GM21423 (cell line): ENCODE measurements at regions not wholly inside any gene's neighbourhood (a gene's known extent, or its start where the extent isn't known, plus 50 kb on each side); places are given as distances from the start of the nearest gene placed in this dataset.
"Not testable (repeated sequence)": the region's sequence is repeated elsewhere in the genome, so short reads cannot be mapped to it uniquely, and the experiment has no call there.

Experiments
- ATAC-seq: cut with Tn5 transposase; IDR thresholded peaks from one replicate; pipeline ENCODE4 v1.9.1; 2021; ENCODE audit warnings: mild to moderate bottlenecking, moderate library complexity; ENCODE audit not compliant: unreplicated experiment

GRCh38 chr4:14338585-14339265 is 663.6 kb upstream of the CPEB2 start:
- ATAC-seq = no peak

DNA sequence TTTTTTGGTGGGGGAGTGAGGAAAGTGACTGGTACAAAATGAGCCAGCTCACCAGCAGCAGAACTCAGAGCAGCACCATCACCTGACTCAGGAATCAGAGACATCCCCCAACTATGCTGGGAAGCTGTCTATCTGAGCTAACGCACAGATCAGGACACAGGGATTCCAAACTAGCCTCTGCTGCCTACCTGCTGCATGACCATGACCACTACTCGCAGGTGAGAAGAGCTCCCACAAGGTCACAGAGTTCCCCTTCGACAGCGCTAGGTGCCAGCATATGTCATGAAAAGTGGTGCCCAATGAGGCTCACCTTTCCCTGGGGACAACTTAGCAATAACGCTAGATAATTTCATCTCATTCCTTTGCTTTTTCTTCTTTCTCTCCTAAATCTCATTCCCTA is 662.6 kb upstream of the CPEB2 start:
- ATAC-seq = no peak

- no peak for ATAC-seq
Observed at GRCh38 chr4:14340321-14340720, 662.0 kb upstream of the CPEB2 start.

DNA sequence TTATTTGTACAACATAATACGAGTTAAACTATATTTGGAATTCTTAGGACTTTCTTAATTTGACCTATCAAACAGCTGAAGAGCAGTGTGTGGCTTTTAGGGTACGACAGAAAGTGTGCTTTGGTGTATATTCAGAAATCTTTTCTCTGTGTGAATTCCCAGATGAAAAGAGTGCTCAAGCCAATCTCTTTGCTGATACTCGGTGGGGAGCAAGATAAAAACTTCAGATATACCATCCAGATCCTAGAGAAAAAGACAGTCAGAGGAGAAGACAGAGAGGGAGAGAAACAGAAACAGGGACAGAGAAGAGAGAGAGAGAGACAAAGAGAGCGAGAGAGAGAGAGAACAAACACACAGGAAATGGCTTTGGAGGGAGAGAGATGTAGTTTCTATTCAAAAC is 658.3 kb upstream of the CPEB2 start:
- ATAC-seq = no peak

- ATAC-seq = no peak
Observed at GRCh38 chr4:14345356-14345775, 656.9 kb upstream of the CPEB2 start.

GRCh38 chr4:14347526-14347925 is 654.8 kb upstream of the CPEB2 start:
- no peak for ATAC-seq

DNA sequence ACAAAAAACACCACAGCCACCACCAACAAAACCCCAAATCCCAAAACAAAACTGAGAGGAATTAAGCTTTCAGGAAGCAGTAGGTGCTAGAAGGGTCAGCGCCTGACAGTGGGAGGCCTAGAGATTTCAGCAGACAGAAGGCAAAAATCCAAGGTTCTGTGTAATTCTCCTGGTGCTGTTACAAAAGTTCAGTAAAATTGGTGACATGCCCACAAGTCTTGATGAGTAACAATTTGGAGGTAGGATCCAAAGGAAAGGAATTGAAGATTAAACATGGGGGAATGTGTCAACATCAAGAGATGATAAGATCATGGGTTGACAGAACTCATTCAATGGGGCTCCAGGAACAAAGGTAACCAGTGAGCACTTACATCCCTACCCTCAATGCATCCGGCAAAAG is 653.8 kb upstream of the CPEB2 start:
- ATAC-seq = no peak

DNA sequence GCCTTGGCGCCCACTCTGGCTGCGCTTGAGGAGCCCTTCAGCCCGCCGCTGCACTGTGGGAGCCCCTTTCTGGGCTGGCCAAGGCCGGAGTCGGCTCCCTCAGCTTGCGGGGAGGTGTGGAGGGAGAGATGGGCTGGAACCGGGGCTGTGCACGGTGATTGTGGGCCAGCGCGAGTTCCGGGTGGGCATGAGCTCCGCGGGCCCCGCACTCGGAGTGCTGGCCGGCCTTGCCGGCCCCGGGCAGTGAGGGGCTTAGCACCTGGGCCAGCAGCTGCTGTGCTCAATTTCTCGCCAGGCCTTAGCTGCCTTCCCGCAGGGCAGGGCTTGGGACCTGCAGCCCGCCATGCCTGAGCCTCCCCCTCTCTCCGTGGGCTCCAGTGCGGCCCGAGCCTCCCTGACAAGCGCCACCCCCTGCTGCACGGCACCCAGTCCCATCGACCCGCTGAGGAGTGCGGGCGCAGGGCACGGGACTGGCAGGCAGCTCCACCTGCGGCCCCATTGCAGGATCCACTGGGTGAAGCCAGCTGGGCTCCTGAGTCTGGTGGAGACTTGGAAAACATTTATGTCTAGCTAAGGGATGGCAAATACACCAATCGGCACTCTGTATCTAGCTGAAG is 643.6 kb upstream of the CPEB2 start:
- not testable (repeated sequence) for ATAC-seq

DNA sequence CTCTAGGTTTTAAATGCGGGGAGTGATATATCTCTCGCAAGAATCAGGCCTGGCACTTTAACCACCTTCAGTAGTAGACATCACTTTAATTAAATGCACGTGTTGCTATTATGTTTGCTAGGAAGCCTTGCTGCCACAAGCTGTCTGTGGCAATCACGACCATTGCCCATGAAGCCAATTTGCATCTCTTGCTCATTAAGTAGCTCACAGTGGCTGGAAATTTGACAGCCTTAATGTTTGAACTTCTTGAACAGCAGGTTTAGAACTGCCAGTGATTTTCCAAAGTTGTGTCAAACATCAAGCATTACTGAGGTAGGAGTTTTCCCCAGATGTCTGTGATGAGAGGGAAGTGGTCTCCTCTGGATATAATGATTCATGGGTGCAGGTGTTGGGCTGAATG is 642.3 kb upstream of the CPEB2 start:
- no peak for ATAC-seq

- ATAC-seq = no peak
Observed at GRCh38 chr4:14361084-14361483, 641.2 kb upstream of the CPEB2 start.

- ATAC-seq = no peak
Observed at GRCh38 chr4:14362385-14362784, 639.9 kb upstream of the CPEB2 start.

GRCh38 chr4:14364953-14365536 is 637.2 kb upstream of the CPEB2 start:
- no peak for ATAC-seq

- ATAC-seq = no peak
Observed at GRCh38 chr4:14368391-14368790, 633.9 kb upstream of the CPEB2 start.

DNA sequence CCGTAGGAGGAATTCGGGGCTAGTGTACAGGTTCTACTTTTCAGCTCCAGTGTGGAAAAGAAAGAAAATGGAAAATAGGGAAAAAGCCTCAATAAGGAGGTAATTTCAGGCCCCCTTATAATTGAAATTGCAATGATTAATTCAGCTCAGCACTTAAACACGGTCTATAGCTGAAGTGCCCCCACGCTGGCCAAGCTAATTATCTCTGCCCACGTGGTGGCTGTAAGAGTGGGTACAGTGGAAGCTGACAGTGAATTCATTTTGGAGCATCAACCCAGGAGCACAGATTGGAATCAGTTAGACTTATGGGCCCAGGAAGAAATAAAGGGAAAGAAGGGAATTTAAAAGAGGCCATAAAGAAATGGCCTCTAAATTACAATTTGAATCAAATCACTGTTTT is 631.1 kb upstream of the CPEB2 start:
- no peak for ATAC-seq

DNA sequence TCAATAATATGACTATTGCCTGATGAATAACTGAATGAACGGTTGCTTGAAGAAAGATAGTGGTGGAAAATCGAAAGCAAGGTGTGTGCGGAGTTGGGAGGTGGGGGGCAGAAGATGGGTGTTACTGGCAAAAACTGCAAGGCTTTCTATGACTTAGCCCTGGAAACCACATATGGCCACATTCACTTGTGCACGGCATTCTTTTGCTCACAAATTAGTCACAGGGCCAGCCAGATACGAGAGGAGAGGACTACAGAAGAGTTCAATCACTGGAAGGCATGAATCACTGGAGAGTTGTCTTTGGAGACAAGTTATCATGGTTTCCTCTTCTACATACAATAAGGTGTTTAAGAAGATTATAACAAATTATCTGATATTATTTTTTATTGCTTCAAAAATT is 626.5 kb upstream of the CPEB2 start:
- ATAC-seq = no peak

GRCh38 chr4:14379183-14379582 is 623.1 kb upstream of the CPEB2 start:
- ATAC-seq = no peak

GRCh38 chr4:14383652-14384051 is 618.6 kb upstream of the CPEB2 start:
- ATAC-seq = no peak

DNA sequence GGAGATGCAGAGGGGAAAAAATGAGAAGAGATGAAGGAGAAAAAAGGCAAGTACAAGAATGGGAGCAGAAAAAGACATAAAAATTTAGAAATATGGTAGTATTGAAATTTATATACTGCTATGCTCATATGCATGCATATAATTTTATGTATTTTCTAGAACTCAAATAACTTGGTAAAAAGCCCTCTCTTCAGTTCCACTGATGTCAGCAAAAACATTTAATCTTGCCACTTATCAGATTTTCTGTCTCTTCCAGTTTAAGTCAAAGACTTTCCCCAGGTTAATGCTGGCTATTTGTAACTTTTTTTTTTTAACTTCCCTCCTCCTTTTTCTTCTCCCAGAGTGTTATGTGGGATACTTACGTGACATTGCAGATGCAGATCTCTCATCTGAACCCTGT is 617.5 kb upstream of the CPEB2 start:
- no peak for ATAC-seq

GRCh38 chr4:14386196-14386595 is 616.1 kb upstream of the CPEB2 start:
- ATAC-seq = no peak

DNA sequence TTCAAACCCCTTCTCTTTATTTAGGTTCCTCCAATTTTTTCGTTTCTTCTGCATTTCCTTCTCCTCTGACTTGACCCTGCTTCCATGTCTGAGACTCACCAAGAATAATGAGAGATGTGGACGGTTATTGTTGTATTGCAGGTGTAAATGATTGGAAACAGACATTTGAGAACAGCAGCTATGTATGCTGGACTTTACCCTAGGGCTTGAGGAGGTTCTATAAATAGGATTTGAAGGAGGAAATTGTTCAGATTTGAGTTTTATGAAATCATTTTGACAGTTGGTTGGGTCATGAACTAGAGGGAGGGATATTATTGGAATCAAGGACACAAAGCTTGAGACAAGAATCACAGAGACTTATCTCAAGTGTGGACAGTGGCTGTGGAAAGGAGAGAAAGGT is 614.6 kb upstream of the CPEB2 start:
- no peak for ATAC-seq

DNA sequence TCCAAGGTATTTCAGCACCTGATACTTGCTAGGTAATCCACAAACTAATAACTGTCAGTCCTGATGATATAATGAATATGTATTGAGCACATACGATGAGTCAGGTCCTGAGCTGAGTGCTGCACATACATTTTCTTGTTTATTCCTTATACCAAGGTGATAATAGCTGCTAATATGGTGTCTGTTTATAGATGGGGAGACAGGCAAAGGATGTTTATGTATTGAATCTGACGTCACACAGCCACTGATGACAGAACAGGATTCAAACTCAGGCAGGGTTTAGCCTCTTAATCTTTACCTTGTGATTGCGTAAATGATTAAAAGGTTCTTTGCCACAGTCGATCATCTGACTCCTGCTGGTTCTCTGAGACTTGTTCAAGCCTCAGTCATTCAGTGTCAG is 609.9 kb upstream of the CPEB2 start:
- ATAC-seq = no peak

- no peak for ATAC-seq
Observed at GRCh38 chr4:14396183-14396582, 606.1 kb upstream of the CPEB2 start.

GRCh38 chr4:14399848-14400247 is 602.4 kb upstream of the CPEB2 start:
- ATAC-seq = no peak
